ENCODE measurements at regions not wholly inside any gene's neighbourhood (a gene's known extent, or its start where the extent isn't known, plus 50 kb on each side); places are given as distances from the start of the nearest gene placed in this dataset.

GRCh38 chr4:58587856-58588255, 1477.7 kb upstream of the IGFBP7 start:
- in situ Hi-C loops (cut with MboI): no loop called here
- Histone ChIP-seq H4K20me1 (ENCODE audit: control insufficient read depth, insufficient read depth) (no peaks in the 10 kb centered on the region), H3K4me3 (no peak overlapping the region), H3K27ac (ENCODE audit: control insufficient read depth, insufficient read depth) (no peak overlapping the region), H3K79me2 (ENCODE audit: control insufficient read depth, insufficient read depth, low read length) (no peaks in the 10 kb centered on the region), H3K36me3 (ENCODE audit: control insufficient read depth in 2 of 2, insufficient read depth in 2 of 2, low read length in 1 of 2) (no peaks in the 10 kb centered on the region), H3K9ac (ENCODE audit: control insufficient read depth, insufficient read depth, low read length) (no peak overlapping the region), H3K27me3 (replicated peaks in 1 of 2; ENCODE audit: control insufficient read depth in 2 of 2, insufficient read depth in 2 of 2, low read length in 1 of 2) (no peaks in the 10 kb centered on the region), H3K4me2 (ENCODE audit: control insufficient read depth, insufficient read depth) (no peak overlapping the region), H2AFZ (ENCODE audit: control insufficient read depth, low read depth, low read length) (no peak overlapping the region), H3K9me3 (replicated peaks; ENCODE audit: control insufficient read depth, insufficient read depth, low read length) (no peaks in the 10 kb centered on the region), H3K4me1 (ENCODE audit: control insufficient read depth, insufficient read depth, low read length) (no peaks in the 10 kb centered on the region)
- FAIRE-seq (no peak), ATAC-seq (no peak), DNase-seq (ENCODE audit: low read depth, low spot score) (no peak)
- SMC1A ChIA-PET (ENCODE audit: uncharacterized antibody, unreplicated experiment): interaction anchor here (0.8 to 2.1 kb wide), 3 partner anchors 9 to 14 kb away, joined by 3 to 6 read pairs (median 3); no protein-coding TSS in a partner anchor
- RAD21 ChIA-PET (ENCODE audit: unreplicated experiment): interaction anchor here (1.5 kb wide), 1 partner anchor 14 kb away, joined by 4 read pairs; no protein-coding TSS in a partner anchor
- POLR2A ChIA-PET: no interaction called here
- intact Hi-C loops (cut with micrococcal nuclease; ENCODE audit: unreplicated experiment): no loop called here
- CTCF ChIA-PET: no interaction called here
- 50% methylated on average over 6 of the region's 6 CpGs for WGBS (ENCODE audit: insufficient coverage, insufficient replicate concordance, low lambda C conversion rate, missing lambda C conversion rate)
- no TSS peak for BruUV-seq (replicated peaks)
- TF ChIP-seq BACH1 (IDR thresholded peaks at IDR 0.05; ENCODE audit: borderline replicate concordance) (no peak), HSF1 (IDR thresholded peaks at IDR 0.05; ENCODE audit: low read depth, low read length) (no peak), POLR2AphosphoS5 (IDR thresholded peaks at IDR 0.05; ENCODE audit: low read length) (no peak), EED (IDR thresholded peaks at IDR 0.05; ENCODE audit: low read depth) (no peak), ZNF687 (IDR thresholded peaks at IDR 0.05) (no peak), NR2C2 (IDR thresholded peaks at IDR 0.05; ENCODE audit: borderline replicate concordance, control insufficient read depth, insufficient read length, low read depth) (no peak), CREM (IDR thresholded peaks at IDR 0.05; ENCODE audit: low read depth) (no peak), POU2F2 (IDR thresholded peaks at IDR 0.05; ENCODE audit: borderline replicate concordance, low read depth, low read length) (no peak), RFX5 (IDR thresholded peaks at IDR 0.05; ENCODE audit: low read depth, low read length) (no peak), MYC (IDR thresholded peaks at IDR 0.05; ENCODE audit: insufficient read depth, insufficient read length, insufficient replicate concordance, low read length, severe bottlenecking) (no peak), HDAC6 (IDR thresholded peaks at IDR 0.05; ENCODE audit: unreplicated experiment) (no peak), NFXL1 (IDR thresholded peaks at IDR 0.05; ENCODE audit: borderline replicate concordance) (no peak)
- TF ChIP-seq, protein P1, sequence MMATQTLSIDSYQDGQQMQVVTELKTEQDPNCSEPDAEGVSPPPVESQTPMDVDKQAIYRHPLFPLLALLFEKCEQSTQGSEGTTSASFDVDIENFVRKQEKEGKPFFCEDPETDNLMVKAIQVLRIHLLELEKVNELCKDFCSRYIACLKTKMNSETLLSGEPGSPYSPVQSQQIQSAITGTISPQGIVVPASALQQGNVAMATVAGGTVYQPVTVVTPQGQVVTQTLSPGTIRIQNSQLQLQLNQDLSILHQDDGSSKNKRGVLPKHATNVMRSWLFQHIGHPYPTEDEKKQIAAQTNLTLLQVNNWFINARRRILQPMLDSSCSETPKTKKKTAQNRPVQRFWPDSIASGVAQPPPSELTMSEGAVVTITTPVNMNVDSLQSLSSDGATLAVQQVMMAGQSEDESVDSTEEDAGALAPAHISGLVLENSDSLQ (IDR thresholded peaks at IDR 0.05): no peak
- TF ChIP-seq, protein P2, sequence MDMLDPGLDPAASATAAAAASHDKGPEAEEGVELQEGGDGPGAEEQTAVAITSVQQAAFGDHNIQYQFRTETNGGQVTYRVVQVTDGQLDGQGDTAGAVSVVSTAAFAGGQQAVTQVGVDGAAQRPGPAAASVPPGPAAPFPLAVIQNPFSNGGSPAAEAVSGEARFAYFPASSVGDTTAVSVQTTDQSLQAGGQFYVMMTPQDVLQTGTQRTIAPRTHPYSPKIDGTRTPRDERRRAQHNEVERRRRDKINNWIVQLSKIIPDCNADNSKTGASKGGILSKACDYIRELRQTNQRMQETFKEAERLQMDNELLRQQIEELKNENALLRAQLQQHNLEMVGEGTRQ (IDR thresholded peaks at IDR 0.05; ENCODE audit: borderline replicate concordance, low read depth, low read length): no peak
- TF ChIP-seq, protein P3, sequence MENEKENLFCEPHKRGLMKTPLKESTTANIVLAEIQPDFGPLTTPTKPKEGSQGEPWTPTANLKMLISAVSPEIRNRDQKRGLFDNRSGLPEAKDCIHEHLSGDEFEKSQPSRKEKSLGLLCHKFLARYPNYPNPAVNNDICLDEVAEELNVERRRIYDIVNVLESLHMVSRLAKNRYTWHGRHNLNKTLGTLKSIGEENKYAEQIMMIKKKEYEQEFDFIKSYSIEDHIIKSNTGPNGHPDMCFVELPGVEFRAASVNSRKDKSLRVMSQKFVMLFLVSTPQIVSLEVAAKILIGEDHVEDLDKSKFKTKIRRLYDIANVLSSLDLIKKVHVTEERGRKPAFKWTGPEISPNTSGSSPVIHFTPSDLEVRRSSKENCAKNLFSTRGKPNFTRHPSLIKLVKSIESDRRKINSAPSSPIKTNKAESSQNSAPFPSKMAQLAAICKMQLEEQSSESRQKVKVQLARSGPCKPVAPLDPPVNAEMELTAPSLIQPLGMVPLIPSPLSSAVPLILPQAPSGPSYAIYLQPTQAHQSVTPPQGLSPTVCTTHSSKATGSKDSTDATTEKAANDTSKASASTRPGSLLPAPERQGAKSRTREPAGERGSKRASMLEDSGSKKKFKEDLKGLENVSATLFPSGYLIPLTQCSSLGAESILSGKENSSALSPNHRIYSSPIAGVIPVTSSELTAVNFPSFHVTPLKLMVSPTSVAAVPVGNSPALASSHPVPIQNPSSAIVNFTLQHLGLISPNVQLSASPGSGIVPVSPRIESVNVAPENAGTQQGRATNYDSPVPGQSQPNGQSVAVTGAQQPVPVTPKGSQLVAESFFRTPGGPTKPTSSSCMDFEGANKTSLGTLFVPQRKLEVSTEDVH (IDR thresholded peaks at IDR 0.05; ENCODE audit: low read depth, partially characterized antibody): no peak

Data from GM12878 (cell line).